ENCODE measurements at regions not wholly inside any gene's neighbourhood (a gene's known extent, or its start where the extent isn't known, plus 50 kb on each side); places are given as distances from the start of the nearest gene placed in this dataset.

GRCh38 chr3:127078626-127079025 lies 95.7 kb downstream of the PLXNA1 start:
- TF ChIP-seq EZH2 (IDR thresholded peaks at IDR 0.05; ENCODE audit: borderline replicate concordance, insufficient read depth, low read depth, low read length, poor library complexity, severe bottlenecking) (no peak), CTCF (IDR thresholded peaks at IDR 0.05) (no peak)
